Mucosa of descending colon (tissue), 3 donors: ENCODE measurements at regions not wholly inside any gene's neighbourhood (a gene's known extent, or its start where the extent isn't known, plus 50 kb on each side); places are given as distances from the start of the nearest gene placed in this dataset.

Experiments used
- ATAC-seq: fragments of 200-7000 bp; cut with Tn5 transposase; one replicate; pipeline ENCODE4 v1.9.1; 2020; ENCODE audit warnings: mild to moderate bottlenecking, moderate library complexity
- DNase-seq, 3 donors: peaks; one replicate each; pipeline ENCODE4 v3.0.0-alpha.2; 2020
- H3K36me3 ChIP-seq: fragments of 200-600 bp; one replicate; pipeline ENCODE4 v1.8.0; 2021; ENCODE audit warnings: low read depth, mild to moderate bottlenecking
- H3K4me1 ChIP-seq: fragments of 200-600 bp; one replicate; pipeline ENCODE4 v1.8.0; 2021; ENCODE audit warnings: low read depth, mild to moderate bottlenecking
- H3K4me3 ChIP-seq: fragments of 200-600 bp; one replicate; pipeline ENCODE4 v1.8.0; 2021; ENCODE audit warnings: mild to moderate bottlenecking
- H3K9me3 ChIP-seq: fragments of 200-600 bp; one replicate; pipeline ENCODE4 v1.8.0; 2021; ENCODE audit warnings: mild to moderate bottlenecking
- intact Hi-C, 2 donors: fragments of 100-400 bp; cut with DNase I in 1 of 2; cut with micrococcal nuclease in 1 of 2; formaldehyde crosslinking; loops; one replicate each; pipeline versions ENCODE4 v1.11.0 to v1.11.1; 2022; cut with DNase I, micrococcal nuclease
- TF ChIP-seq, protein P1 (sequence below): fragments of 200-600 bp; IDR thresholded peaks from one replicate; pipeline ENCODE4 v1.8.0; 2022; ENCODE audit warnings: antibody characterized with exemption, mild to moderate bottlenecking
- donor health status: DM: no; HTN: no; CAD: no; lungs with moderate emphysema.
- donor health status: DM: no; HTN: no; CAD: no.
- donor health status: DM: no; HTN: yes; CAD: no.

DNA sequence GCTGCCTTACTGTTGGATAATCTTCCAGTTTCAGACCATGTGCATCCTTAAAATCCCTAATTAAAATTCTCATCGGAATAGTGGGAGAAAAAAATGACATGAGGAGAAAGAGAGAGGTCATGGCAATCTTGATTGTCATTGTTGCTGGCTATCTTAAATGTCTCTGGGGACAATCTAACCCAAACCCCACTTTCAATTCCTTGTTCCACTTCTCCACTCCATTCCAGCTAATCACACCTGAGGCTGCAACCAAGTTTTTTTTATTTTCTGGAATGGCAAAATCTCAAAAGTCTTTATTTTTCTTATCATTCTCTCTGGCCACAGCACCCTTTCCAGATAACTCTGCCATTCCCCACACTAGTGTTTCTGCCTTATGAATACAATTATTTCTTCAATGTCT lies 171.9 kb upstream of the RASA1 start:
- no peak for DNase-seq
- intact Hi-C loops, result no loop called here
- peaks cover 11% of the 10 kb centered on the region for H3K4me1 ChIP-seq
- ATAC-seq, result no peak
- TF ChIP-seq, protein P1, sequence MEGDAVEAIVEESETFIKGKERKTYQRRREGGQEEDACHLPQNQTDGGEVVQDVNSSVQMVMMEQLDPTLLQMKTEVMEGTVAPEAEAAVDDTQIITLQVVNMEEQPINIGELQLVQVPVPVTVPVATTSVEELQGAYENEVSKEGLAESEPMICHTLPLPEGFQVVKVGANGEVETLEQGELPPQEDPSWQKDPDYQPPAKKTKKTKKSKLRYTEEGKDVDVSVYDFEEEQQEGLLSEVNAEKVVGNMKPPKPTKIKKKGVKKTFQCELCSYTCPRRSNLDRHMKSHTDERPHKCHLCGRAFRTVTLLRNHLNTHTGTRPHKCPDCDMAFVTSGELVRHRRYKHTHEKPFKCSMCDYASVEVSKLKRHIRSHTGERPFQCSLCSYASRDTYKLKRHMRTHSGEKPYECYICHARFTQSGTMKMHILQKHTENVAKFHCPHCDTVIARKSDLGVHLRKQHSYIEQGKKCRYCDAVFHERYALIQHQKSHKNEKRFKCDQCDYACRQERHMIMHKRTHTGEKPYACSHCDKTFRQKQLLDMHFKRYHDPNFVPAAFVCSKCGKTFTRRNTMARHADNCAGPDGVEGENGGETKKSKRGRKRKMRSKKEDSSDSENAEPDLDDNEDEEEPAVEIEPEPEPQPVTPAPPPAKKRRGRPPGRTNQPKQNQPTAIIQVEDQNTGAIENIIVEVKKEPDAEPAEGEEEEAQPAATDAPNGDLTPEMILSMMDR, result no peak
- no peaks in the 10 kb centered on the region for H3K9me3 ChIP-seq
- no peaks in the 10 kb centered on the region for H3K36me3 ChIP-seq
- no peak overlapping the region for H3K4me3 ChIP-seq

DNA sequence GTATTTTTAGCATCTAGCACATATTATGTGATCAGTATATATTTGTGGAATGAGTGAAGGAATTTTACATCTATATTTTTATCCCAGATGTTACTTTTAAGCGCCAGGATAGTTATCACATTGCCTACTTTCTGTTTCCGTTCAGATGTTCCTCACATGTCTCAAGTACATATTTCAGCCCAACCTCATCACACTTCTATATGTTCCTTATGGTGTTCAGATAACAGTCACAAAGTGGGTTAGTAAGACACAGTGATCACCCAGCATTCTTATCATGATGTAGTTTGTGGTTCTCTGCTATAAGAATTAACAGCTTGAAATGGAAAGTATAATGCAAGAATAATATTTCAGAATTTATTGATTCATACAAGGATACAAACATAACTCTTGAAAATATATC lies 170.0 kb upstream of the RASA1 start:
- Histone ChIP-seq H3K36me3 (no peaks in the 10 kb centered on the region), H3K9me3 (no peaks in the 10 kb centered on the region), H3K4me1 (peaks cover 11% of the 10 kb centered on the region), H3K4me3 (no peak overlapping the region)
- intact Hi-C loops, result no loop called here
- DNase-seq, result no peak
- TF ChIP-seq, protein P1, result no peak
- ATAC-seq, result no peak

DNA sequence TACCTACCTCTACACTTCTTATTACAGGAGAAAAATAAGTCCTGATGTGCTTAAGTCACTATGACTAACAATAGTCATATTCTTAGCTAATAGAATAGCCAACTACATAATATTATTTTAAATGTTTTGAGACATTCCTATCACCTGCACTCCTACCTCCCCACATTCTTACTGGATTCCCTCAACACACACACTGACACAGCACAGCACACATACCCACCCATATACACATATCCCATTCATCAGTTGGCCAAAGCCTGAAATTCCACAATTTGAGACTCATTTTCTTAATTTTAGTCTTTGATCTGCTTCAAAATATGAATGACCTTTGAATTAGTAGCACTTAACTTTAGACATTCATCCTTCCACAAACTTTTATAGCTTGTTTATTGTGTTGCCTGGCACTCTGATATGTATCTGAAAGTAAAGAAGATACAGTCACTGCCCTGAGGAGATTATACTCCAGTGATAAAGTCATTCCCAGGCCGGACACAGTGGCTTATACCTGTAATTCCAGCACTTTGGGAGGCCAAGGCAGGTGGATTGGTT lies 168.3 kb upstream of the RASA1 start:
- Histone ChIP-seq H3K9me3 (no peaks in the 10 kb centered on the region), H3K4me3 (no peak overlapping the region), H3K36me3 (no peaks in the 10 kb centered on the region), H3K4me1 (peaks cover 17% of the 10 kb centered on the region)
- intact Hi-C loops, result no loop called here
- DNase-seq (peak in 1 of 3 donors; percentile 39), ATAC-seq (peak; percentile 88)
- TF ChIP-seq, protein P1, result no peak

DNA sequence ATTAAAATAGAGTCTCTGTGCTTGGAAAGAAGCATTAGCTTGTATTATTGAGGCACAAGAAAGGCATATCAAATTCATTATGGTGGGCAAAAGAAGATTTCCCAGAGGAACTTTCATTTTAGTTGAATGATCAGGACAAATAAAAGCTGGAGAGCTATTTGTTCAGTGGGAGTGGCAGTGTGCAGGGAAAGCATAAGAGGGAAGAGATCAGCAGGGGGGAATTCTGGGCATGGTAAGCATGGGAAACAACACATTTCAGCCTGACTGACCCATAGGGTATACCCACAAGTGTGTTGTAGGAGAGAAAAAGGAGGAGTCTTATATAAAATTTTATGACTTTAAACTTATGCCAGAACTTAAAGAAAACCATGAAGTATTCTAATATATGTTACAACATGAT lies 167.7 kb upstream of the RASA1 start:
- H3K4me1 ChIP-seq, result peaks cover 17% of the 10 kb centered on the region
- H3K9me3 ChIP-seq, result no peaks in the 10 kb centered on the region
- H3K4me3 ChIP-seq, result no peak overlapping the region
- TF ChIP-seq, protein P1, result no peak
- ATAC-seq (peak; percentile 70), DNase-seq (no peak)
- H3K36me3 ChIP-seq, result no peaks in the 10 kb centered on the region
- intact Hi-C loops, result no loop called here

DNA sequence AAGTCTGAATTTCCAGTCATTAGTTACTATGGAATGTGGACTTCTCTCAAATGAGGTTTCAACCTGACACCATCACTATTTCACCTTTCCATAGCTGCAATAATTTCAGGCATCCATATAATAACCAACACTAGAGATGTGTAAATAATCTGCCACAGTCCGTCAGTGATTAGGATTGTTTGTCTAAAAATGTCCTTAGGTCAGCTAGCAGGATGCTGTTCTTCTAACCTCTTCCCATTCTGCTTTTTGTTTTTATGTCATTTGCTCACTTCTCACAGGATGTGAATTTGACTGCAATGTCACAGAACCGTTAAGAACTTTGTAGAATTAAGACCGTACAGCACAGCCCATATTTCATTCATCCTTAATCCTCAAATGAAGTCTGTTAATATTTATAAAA lies 166.4 kb upstream of the RASA1 start:
- Histone ChIP-seq H3K4me3 (no peak overlapping the region), H3K9me3 (no peaks in the 10 kb centered on the region), H3K4me1 (peaks cover 17% of the 10 kb centered on the region), H3K36me3 (no peaks in the 10 kb centered on the region)
- ATAC-seq (no peak), DNase-seq (no peak)
- TF ChIP-seq, protein P1, result no peak
- intact Hi-C loops, result no loop called here

DNA sequence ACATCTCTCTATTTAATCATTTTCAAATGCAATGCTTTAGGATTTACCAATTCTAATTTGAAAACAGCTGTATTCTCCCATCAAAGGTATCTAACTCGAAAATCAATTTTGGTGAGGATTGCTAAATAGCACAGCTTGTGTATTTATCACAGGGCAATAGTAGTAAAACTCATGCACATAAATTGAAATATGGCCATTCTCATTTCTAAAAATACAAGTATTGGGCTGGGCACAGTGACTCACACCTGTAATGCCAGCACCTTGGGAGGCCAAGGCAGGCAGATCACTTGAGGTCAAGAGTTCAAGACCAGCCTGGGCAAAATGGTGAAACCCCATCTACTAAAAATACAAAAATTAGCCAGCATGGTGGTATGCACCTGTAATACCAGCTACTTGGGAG lies 164.8 kb upstream of the RASA1 start:
- intact Hi-C loops, result no loop called here
- ATAC-seq (peak; percentile 65), DNase-seq (no peak)
- H3K36me3 ChIP-seq, result no peaks in the 10 kb centered on the region
- H3K4me1 ChIP-seq, result peaks cover 17% of the 10 kb centered on the region
- no peaks in the 10 kb centered on the region for H3K9me3 ChIP-seq
- no peak overlapping the region for H3K4me3 ChIP-seq
- TF ChIP-seq, protein P1, result no peak
